ENCODE measurements at regions not wholly inside any gene's neighbourhood (a gene's known extent, or its start where the extent isn't known, plus 50 kb on each side); places are given as distances from the start of the nearest gene placed in this dataset.

GRCh38 chr12:127270193-127270592, 996.8 kb upstream of the TMEM132C start:
- TF ChIP-seq CTCF (conservative IDR thresholded peaks at IDR 0.05 in 1 of 2, IDR thresholded peaks at IDR 0.05 in 1 of 2; ENCODE audit: extremely low read depth in 1 of 2, insufficient read depth in 1 of 2, low read depth in 1 of 2, low read length in 2 of 2) (no peak), EZH2 (IDR thresholded peaks at IDR 0.05; ENCODE audit: borderline replicate concordance, low read length) (no peak)

Measured in mammary epithelial cell (primary cell).